ENCODE measurements at regions not wholly inside any gene's neighbourhood (a gene's known extent, or its start where the extent isn't known, plus 50 kb on each side); places are given as distances from the start of the nearest gene placed in this dataset.

DNA sequence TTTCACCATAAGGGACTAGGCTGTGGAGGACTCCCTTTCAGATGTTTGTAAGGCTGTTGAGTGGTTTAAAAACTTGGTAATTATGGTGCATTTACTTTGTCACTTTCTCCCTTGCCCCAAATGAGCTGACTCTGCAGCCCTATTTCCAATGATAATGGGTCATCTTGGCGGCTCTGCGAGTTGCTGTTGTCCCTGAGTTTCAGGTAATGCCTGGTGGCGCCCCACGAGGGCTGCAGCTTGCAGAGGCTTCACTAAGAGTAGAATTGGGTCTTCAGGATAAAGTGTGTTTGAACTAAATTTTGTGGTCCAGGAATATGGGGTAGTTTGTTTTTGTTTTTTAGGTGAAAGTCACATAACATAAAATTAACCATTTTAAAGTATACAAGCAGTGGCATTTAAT, 450.1 kb upstream of the CFAP20DC start:
- H3K36me3 Mint-ChIP-seq (ENCODE audit: low read depth): no peaks in the 10 kb centered on the region
- no peak overlapping the region for H3K27ac Mint-ChIP-seq
- peak; percentile 13 for DNase-seq (ENCODE audit: low spot score)
- H3K27me3 Mint-ChIP-seq (ENCODE audit: insufficient read depth, low read depth, poor library complexity): no peaks in the 10 kb centered on the region
- Histone ChIP-seq H2AFZ (no peak overlapping the region), H3K4me2 (no peak overlapping the region), H3K4me3 (no peak overlapping the region), H3K9me2 (ENCODE audit: insufficient read depth) (no peaks in the 10 kb centered on the region), H3K4me1 (ENCODE audit: insufficient read depth) (no peaks in the 10 kb centered on the region), H3F3A (replicated peaks; ENCODE audit: low read depth) (no peaks in the 10 kb centered on the region), H3K36me3 (ENCODE audit: insufficient read depth) (no peaks in the 10 kb centered on the region), H3K27ac (ENCODE audit: low read depth) (no peak overlapping the region), H3K27me3 (ENCODE audit: insufficient read depth) (no peaks in the 10 kb centered on the region), H4K20me1 (replicated peaks; ENCODE audit: insufficient read depth) (no peaks in the 10 kb centered on the region), H3K79me2 (replicated peaks; ENCODE audit: insufficient read depth) (no peaks in the 10 kb centered on the region)
- ATAC-seq: peak; percentile 61
- peaks cover 11% of the 10 kb centered on the region; the same call in 2 of the 3 replicates for H3K9me3 Mint-ChIP-seq
- H3K4me3 Mint-ChIP-seq: no peak overlapping the region
- TF ChIP-seq, protein P1, sequence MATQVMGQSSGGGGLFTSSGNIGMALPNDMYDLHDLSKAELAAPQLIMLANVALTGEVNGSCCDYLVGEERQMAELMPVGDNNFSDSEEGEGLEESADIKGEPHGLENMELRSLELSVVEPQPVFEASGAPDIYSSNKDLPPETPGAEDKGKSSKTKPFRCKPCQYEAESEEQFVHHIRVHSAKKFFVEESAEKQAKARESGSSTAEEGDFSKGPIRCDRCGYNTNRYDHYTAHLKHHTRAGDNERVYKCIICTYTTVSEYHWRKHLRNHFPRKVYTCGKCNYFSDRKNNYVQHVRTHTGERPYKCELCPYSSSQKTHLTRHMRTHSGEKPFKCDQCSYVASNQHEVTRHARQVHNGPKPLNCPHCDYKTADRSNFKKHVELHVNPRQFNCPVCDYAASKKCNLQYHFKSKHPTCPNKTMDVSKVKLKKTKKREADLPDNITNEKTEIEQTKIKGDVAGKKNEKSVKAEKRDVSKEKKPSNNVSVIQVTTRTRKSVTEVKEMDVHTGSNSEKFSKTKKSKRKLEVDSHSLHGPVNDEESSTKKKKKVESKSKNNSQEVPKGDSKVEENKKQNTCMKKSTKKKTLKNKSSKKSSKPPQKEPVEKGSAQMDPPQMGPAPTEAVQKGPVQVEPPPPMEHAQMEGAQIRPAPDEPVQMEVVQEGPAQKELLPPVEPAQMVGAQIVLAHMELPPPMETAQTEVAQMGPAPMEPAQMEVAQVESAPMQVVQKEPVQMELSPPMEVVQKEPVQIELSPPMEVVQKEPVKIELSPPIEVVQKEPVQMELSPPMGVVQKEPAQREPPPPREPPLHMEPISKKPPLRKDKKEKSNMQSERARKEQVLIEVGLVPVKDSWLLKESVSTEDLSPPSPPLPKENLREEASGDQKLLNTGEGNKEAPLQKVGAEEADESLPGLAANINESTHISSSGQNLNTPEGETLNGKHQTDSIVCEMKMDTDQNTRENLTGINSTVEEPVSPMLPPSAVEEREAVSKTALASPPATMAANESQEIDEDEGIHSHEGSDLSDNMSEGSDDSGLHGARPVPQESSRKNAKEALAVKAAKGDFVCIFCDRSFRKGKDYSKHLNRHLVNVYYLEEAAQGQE (IDR thresholded peaks at IDR 0.05; ENCODE audit: unreplicated experiment): no peak
- TF ChIP-seq STAT1 (IDR thresholded peaks at IDR 0.05; ENCODE audit: unreplicated experiment): no peak
- TF ChIP-seq, protein P2, sequence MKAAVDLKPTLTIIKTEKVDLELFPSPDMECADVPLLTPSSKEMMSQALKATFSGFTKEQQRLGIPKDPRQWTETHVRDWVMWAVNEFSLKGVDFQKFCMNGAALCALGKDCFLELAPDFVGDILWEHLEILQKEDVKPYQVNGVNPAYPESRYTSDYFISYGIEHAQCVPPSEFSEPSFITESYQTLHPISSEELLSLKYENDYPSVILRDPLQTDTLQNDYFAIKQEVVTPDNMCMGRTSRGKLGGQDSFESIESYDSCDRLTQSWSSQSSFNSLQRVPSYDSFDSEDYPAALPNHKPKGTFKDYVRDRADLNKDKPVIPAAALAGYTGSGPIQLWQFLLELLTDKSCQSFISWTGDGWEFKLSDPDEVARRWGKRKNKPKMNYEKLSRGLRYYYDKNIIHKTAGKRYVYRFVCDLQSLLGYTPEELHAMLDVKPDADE (IDR thresholded peaks at IDR 0.05): no peak
- TF ChIP-seq, protein P3, sequence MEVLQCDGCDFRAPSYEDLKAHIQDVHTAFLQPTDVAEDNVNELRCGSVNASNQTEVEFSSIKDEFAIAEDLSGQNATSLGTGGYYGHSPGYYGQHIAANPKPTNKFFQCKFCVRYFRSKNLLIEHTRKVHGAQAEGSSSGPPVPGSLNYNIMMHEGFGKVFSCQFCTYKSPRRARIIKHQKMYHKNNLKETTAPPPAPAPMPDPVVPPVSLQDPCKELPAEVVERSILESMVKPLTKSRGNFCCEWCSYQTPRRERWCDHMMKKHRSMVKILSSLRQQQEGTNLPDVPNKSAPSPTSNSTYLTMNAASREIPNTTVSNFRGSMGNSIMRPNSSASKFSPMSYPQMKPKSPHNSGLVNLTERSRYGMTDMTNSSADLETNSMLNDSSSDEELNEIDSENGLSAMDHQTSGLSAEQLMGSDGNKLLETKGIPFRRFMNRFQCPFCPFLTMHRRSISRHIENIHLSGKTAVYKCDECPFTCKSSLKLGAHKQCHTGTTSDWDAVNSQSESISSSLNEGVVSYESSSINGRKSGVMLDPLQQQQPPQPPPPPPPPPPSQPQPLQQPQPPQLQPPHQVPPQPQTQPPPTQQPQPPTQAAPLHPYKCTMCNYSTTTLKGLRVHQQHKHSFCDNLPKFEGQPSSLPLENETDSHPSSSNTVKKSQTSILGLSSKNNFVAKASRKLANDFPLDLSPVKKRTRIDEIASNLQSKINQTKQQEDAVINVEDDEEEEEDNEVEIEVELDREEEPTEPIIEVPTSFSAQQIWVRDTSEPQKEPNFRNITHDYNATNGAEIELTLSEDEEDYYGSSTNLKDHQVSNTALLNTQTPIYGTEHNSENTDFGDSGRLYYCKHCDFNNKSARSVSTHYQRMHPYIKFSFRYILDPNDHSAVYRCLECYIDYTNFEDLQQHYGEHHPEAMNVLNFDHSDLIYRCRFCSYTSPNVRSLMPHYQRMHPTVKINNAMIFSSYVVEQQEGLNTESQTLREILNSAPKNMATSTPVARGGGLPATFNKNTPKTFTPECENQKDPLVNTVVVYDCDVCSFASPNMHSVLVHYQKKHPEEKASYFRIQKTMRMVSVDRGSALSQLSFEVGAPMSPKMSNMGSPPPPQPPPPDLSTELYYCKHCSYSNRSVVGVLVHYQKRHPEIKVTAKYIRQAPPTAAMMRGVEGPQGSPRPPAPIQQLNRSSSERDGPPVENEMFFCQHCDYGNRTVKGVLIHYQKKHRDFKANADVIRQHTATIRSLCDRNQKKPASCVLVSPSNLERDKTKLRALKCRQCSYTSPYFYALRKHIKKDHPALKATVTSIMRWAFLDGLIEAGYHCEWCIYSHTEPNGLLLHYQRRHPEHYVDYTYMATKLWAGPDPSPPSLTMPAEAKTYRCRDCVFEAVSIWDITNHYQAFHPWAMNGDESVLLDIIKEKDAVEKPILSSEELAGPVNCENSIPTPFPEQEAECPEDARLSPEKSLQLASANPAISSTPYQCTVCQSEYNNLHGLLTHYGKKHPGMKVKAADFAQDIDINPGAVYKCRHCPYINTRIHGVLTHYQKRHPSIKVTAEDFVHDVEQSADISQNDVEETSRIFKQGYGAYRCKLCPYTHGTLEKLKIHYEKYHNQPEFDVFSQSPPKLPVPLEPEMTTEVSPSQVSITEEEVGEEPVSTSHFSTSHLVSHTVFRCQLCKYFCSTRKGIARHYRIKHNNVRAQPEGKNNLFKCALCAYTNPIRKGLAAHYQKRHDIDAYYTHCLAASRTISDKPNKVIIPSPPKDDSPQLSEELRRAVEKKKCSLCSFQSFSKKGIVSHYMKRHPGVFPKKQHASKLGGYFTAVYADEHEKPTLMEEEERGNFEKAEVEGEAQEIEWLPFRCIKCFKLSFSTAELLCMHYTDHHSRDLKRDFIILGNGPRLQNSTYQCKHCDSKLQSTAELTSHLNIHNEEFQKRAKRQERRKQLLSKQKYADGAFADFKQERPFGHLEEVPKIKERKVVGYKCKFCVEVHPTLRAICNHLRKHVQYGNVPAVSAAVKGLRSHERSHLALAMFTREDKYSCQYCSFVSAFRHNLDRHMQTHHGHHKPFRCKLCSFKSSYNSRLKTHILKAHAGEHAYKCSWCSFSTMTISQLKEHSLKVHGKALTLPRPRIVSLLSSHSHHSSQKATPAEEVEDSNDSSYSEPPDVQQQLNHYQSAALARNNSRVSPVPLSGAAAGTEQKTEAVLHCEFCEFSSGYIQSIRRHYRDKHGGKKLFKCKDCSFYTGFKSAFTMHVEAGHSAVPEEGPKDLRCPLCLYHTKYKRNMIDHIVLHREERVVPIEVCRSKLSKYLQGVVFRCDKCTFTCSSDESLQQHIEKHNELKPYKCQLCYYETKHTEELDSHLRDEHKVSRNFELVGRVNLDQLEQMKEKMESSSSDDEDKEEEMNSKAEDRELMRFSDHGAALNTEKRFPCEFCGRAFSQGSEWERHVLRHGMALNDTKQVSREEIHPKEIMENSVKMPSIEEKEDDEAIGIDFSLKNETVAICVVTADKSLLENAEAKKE (CRISPR knock-in tag; IDR thresholded peaks at IDR 0.05): no peak
- no peak for TF ChIP-seq JUNB (IDR thresholded peaks at IDR 0.05; ENCODE audit: unreplicated experiment)
- no peak for TF ChIP-seq ZNF114 (CRISPR knock-in tag; IDR thresholded peaks at IDR 0.05)
- TF ChIP-seq, protein P4, sequence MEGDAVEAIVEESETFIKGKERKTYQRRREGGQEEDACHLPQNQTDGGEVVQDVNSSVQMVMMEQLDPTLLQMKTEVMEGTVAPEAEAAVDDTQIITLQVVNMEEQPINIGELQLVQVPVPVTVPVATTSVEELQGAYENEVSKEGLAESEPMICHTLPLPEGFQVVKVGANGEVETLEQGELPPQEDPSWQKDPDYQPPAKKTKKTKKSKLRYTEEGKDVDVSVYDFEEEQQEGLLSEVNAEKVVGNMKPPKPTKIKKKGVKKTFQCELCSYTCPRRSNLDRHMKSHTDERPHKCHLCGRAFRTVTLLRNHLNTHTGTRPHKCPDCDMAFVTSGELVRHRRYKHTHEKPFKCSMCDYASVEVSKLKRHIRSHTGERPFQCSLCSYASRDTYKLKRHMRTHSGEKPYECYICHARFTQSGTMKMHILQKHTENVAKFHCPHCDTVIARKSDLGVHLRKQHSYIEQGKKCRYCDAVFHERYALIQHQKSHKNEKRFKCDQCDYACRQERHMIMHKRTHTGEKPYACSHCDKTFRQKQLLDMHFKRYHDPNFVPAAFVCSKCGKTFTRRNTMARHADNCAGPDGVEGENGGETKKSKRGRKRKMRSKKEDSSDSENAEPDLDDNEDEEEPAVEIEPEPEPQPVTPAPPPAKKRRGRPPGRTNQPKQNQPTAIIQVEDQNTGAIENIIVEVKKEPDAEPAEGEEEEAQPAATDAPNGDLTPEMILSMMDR (conservative IDR thresholded peaks at IDR 0.05; ENCODE audit: low read depth in 2 of 2): no peak
- no peak for TF ChIP-seq CREB1 (CRISPR knock-in tag; IDR thresholded peaks at IDR 0.05; ENCODE audit: low read depth)
- no peaks in the 10 kb centered on the region for H3K4me1 Mint-ChIP-seq
